ENCODE measurements at regions not wholly inside any gene's neighbourhood (a gene's known extent, or its start where the extent isn't known, plus 50 kb on each side); places are given as distances from the start of the nearest gene placed in this dataset.

DNA sequence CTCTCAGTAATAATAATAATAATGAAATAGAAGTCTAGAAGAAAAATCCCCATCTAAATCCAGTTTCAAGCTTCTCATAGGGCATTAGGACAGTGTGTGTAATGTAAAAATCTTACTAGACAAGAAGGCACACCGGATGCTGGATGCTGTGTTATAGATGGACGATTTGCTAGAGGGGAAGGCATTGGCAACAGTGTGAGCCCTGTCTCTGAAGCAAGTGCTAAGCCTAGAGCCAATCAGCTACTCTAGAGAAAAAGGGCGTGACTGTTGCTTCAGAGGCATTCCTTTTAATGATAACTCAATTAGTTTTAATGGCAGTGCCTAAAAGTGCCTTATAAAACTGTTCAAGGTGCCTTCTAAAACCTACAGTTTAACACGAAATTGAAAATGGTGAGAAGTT, 344.9 kb downstream of the TDRD15 start:
- in situ Hi-C loops (cut with HindIII; ENCODE audit: extremely low pct_ligation_motif_present, low pct_unique_long_range_greater_than_20kb) (no loop called here), intact Hi-C loops (cut with micrococcal nuclease; ENCODE audit: unreplicated experiment) (no loop called here)
- no peaks in the 10 kb centered on the region for H3K79me2 ChIP-seq (ENCODE audit: insufficient read depth, low read length)
- WGBS (ENCODE audit: low lambda C conversion rate), result 0% methylated on average over 4 of the region's 4 CpGs
- H3K4me2 ChIP-seq (ENCODE audit: low read depth, low read length), result no peak overlapping the region
- DNase-seq (ENCODE audit: low spot score) (no peak), FAIRE-seq (no peak), ATAC-seq (no peak)
- H3K27me3 ChIP-seq (ENCODE audit: control insufficient read depth in 1 of 2, insufficient read depth in 2 of 2, low read length in 2 of 2), result no peaks in the 10 kb centered on the region
- H3K4me1 ChIP-seq (ENCODE audit: insufficient read depth, low read length), result no peaks in the 10 kb centered on the region
- no TSS peak for BruUV-seq (replicated peaks)
- no peak overlapping the region for H3K27ac ChIP-seq (ENCODE audit: extremely low read length, insufficient read depth, low read length)
- ChIA-PET POLR2A (no interaction called here), CTCF (ENCODE audit: low intra/inter-chr PET ratio, low total read pairs) (no interaction called here)
- no peak overlapping the region for H2AFZ ChIP-seq (ENCODE audit: low read length)
- no peaks in the 10 kb centered on the region for H4K20me1 ChIP-seq (ENCODE audit: insufficient read depth, low read length)
- no peaks in the 10 kb centered on the region for H3K36me3 ChIP-seq (replicated peaks in 1 of 2; ENCODE audit: control insufficient read depth in 1 of 2, insufficient read depth in 2 of 2, low read length in 2 of 2)
- H3K4me3 ChIP-seq (replicated peaks in 1 of 3; ENCODE audit: insufficient read depth in 1 of 3, low read depth in 2 of 3, low read length in 3 of 3), result no peak overlapping the region
- no peak overlapping the region for H3K9ac ChIP-seq (ENCODE audit: insufficient read depth, low read depth, low read length)
- H3K9me3 ChIP-seq (ENCODE audit: low read length), result no peaks in the 10 kb centered on the region
- TF ChIP-seq TAF1 (CRISPR knock-in tag; IDR thresholded peaks at IDR 0.05), result no peak
- TF ChIP-seq ZNF556 (CRISPR knock-in tag; IDR thresholded peaks at IDR 0.05; ENCODE audit: borderline replicate concordance), result no peak
- TF ChIP-seq ZNF251 (CRISPR knock-in tag; IDR thresholded peaks at IDR 0.05), result no peak
- TF ChIP-seq, protein P1, sequence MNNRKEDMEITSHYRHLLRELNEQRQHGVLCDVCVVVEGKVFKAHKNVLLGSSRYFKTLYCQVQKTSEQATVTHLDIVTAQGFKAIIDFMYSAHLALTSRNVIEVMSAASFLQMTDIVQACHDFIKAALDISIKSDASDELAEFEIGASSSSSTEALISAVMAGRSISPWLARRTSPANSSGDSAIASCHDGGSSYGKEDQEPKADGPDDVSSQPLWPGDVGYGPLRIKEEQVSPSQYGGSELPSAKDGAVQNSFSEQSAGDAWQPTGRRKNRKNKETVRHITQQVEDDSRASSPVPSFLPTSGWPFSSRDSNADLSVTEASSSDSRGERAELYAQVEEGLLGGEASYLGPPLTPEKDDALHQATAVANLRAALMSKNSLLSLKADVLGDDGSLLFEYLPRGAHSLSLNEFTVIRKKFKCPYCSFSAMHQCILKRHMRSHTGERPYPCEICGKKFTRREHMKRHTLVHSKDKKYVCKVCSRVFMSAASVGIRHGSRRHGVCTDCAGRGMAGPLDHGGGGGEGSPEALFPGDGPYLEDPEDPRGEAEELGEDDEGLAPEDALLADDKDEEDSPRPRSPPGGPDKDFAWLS (CRISPR knock-in tag; IDR thresholded peaks at IDR 0.05; ENCODE audit: borderline replicate concordance), result no peak
- no peak for TF ChIP-seq BORCS8-MEF2B (CRISPR knock-in tag; IDR thresholded peaks at IDR 0.05)
- TF ChIP-seq ZBTB1 (CRISPR knock-in tag; IDR thresholded peaks at IDR 0.05; ENCODE audit: borderline replicate concordance), result no peak
- TF ChIP-seq ZNF616 (CRISPR knock-in tag; IDR thresholded peaks at IDR 0.05; ENCODE audit: low read depth), result no peak
- no peak for TF ChIP-seq NCOR1 (IDR thresholded peaks at IDR 0.05; ENCODE audit: borderline replicate concordance, low read length)
- TF ChIP-seq, protein P2, sequence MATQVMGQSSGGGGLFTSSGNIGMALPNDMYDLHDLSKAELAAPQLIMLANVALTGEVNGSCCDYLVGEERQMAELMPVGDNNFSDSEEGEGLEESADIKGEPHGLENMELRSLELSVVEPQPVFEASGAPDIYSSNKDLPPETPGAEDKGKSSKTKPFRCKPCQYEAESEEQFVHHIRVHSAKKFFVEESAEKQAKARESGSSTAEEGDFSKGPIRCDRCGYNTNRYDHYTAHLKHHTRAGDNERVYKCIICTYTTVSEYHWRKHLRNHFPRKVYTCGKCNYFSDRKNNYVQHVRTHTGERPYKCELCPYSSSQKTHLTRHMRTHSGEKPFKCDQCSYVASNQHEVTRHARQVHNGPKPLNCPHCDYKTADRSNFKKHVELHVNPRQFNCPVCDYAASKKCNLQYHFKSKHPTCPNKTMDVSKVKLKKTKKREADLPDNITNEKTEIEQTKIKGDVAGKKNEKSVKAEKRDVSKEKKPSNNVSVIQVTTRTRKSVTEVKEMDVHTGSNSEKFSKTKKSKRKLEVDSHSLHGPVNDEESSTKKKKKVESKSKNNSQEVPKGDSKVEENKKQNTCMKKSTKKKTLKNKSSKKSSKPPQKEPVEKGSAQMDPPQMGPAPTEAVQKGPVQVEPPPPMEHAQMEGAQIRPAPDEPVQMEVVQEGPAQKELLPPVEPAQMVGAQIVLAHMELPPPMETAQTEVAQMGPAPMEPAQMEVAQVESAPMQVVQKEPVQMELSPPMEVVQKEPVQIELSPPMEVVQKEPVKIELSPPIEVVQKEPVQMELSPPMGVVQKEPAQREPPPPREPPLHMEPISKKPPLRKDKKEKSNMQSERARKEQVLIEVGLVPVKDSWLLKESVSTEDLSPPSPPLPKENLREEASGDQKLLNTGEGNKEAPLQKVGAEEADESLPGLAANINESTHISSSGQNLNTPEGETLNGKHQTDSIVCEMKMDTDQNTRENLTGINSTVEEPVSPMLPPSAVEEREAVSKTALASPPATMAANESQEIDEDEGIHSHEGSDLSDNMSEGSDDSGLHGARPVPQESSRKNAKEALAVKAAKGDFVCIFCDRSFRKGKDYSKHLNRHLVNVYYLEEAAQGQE (IDR thresholded peaks at IDR 0.05; ENCODE audit: borderline replicate concordance in 1 of 2, low read depth in 1 of 2, low read length in 2 of 2), result no peak
- no peak for TF ChIP-seq ZNF552 (CRISPR knock-in tag; IDR thresholded peaks at IDR 0.05; ENCODE audit: borderline replicate concordance)
- TF ChIP-seq DR1 (CRISPR knock-in tag; IDR thresholded peaks at IDR 0.05), result no peak
- TF ChIP-seq ZNF841 (CRISPR knock-in tag; IDR thresholded peaks at IDR 0.05; ENCODE audit: borderline replicate concordance), result no peak
- no peak for TF ChIP-seq ZNF329 (CRISPR knock-in tag; IDR thresholded peaks at IDR 0.05; ENCODE audit: low read depth)
- TF ChIP-seq YEATS2 (CRISPR knock-in tag; IDR thresholded peaks at IDR 0.05; ENCODE audit: borderline replicate concordance), result no peak

Measured in HepG2 (cell line).